ENCODE measurements at regions not wholly inside any gene's neighbourhood (a gene's known extent, or its start where the extent isn't known, plus 50 kb on each side); places are given as distances from the start of the nearest gene placed in this dataset.

GRCh38 chr3:184470551-184470950 is 90.7 kb downstream of the CHRD start:
- Mint-ChIP-seq H3K36me3 (ENCODE audit: low read depth) (no peaks in the 10 kb centered on the region), H3K4me1 (peaks cover 12% of the 10 kb centered on the region), H3K9me3 (peaks cover 3% of the 10 kb centered on the region), H3K4me3 (no peak overlapping the region), H3K27me3 (ENCODE audit: low read depth) (peaks cover 20% of the 10 kb centered on the region), H3K27ac (no peak overlapping the region)
- TF ChIP-seq CTCF (IDR thresholded peaks at IDR 0.05; ENCODE audit: unreplicated experiment in 3 of 3) = no peak

GRCh38 chr3:184471439-184471838 is 90.1 kb upstream of the EPHB3 start:
- H3K4me1 Mint-ChIP-seq = peaks cover 4% of the 10 kb centered on the region
- H3K27me3 Mint-ChIP-seq (ENCODE audit: low read depth) = peaks cover 24% of the 10 kb centered on the region
- H3K36me3 Mint-ChIP-seq (ENCODE audit: low read depth) = no peaks in the 10 kb centered on the region
- peaks cover 3% of the 10 kb centered on the region for H3K9me3 Mint-ChIP-seq
- no peak for TF ChIP-seq CTCF (IDR thresholded peaks at IDR 0.05; ENCODE audit: unreplicated experiment in 3 of 3)
- no peak overlapping the region for H3K4me3 Mint-ChIP-seq
- no peak overlapping the region for H3K27ac Mint-ChIP-seq

GRCh38 chr3:184472723-184473428 is 88.7 kb upstream of the EPHB3 start:
- Mint-ChIP-seq H3K27ac (no peak overlapping the region), H3K9me3 (peaks cover 6% of the 10 kb centered on the region), H3K36me3 (ENCODE audit: low read depth) (no peaks in the 10 kb centered on the region), H3K4me3 (no peak overlapping the region), H3K27me3 (ENCODE audit: low read depth) (peaks cover 24% of the 10 kb centered on the region), H3K4me1 (no peaks in the 10 kb centered on the region)
- no peak for TF ChIP-seq CTCF (IDR thresholded peaks at IDR 0.05; ENCODE audit: unreplicated experiment in 3 of 3)

- Mint-ChIP-seq H3K27ac (no peak overlapping the region), H3K4me3 (no peak overlapping the region), H3K9me3 (peaks cover 6% of the 10 kb centered on the region), H3K27me3 (ENCODE audit: low read depth) (peaks cover 15% of the 10 kb centered on the region), H3K36me3 (ENCODE audit: low read depth) (no peaks in the 10 kb centered on the region), H3K4me1 (no peaks in the 10 kb centered on the region)
- TF ChIP-seq CTCF (IDR thresholded peaks at IDR 0.05; ENCODE audit: unreplicated experiment in 3 of 3) = no peak
Measured at GRCh38 chr3:184474897-184475296, 86.7 kb upstream of the EPHB3 start.

- Mint-ChIP-seq H3K36me3 (ENCODE audit: low read depth) (no peaks in the 10 kb centered on the region), H3K4me1 (no peaks in the 10 kb centered on the region), H3K27ac (no peak overlapping the region), H3K4me3 (no peak overlapping the region), H3K9me3 (peaks cover 6% of the 10 kb centered on the region), H3K27me3 (ENCODE audit: low read depth) (peaks cover 23% of the 10 kb centered on the region)
- no peak for TF ChIP-seq CTCF (IDR thresholded peaks at IDR 0.05; ENCODE audit: unreplicated experiment in 3 of 3)
Measured at GRCh38 chr3:184477940-184478339, 83.6 kb upstream of the EPHB3 start.
